Iris pigment epithelial cell (primary cell): ENCODE measurements at regions not wholly inside any gene's neighbourhood (a gene's known extent, or its start where the extent isn't known, plus 50 kb on each side); places are given as distances from the start of the nearest gene placed in this dataset.
A peak's percentile ranks its signal among the peaks of the same experiment; 100 is the strongest.

Experiments used
- DNase-seq: peaks from one replicate; pipeline ENCODE4 v3.0.0-alpha.2; 2011; ENCODE audit warnings: low read depth

DNA sequence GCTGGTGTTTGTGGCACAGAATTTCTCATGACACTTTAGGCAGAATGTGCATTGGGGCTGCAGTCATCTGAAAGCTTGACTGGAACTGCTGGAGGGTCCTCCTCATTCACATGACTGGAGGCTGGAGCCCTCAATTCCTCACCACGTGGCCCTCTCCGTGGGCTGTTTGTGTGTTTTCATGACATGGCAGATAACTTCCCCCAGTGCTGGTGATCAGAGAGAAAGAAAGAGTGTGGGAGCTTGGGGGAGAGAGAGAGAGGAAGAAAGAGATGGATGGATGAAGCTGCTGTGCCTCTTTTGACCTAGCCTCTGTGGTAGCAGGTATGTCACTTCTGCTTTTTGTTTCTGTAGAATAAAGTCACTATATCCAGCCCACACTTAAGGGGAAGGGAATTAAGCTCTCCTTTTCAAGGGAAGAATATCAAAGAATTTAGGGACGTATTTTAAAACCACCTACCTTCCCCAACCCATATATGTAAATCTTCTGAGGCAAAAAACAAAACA is 169.6 kb upstream of the IL12A start:
- no peak for DNase-seq

DNA sequence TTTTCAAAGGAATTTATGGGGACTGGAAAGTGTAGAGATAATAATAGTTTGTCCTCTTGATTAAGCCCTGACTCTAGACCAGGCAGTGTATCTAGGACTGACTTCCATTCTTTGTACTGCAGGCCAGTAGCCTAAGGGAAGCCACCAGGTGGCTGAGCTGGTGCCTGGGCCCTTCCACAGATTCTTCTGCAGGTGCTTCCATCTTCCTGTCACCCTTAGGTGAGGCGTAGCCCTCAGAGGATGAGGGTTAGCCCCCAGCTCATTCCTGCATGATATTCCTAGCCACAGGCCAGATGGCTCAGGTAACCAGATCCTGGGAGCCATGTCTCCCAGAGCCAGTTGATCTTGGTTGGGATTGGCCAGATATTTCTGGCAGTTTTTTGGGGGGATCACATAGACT is 169.0 kb upstream of the IL12A start:
- DNase-seq, result no peak

DNA sequence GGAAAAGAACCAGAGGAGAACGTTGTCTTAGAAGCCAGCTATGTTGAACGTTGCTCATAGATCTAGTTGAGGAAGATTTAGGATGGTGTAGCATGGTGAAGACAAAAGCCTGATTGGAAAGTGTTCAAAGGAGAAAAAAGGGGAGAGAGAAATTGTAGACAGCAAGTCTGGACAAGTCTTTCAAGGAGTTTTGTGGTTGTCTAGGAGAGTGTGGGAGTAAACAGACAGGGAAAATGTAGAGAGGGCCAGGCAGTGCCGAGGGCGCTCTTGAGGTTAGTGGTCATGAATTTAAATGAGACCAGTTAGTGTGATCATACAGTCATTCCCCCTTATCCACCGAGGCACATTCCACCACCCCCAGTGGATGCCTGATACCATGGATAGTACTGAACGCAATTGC is 167.5 kb upstream of the IL12A start:
- DNase-seq, result peak; percentile 44

DNA sequence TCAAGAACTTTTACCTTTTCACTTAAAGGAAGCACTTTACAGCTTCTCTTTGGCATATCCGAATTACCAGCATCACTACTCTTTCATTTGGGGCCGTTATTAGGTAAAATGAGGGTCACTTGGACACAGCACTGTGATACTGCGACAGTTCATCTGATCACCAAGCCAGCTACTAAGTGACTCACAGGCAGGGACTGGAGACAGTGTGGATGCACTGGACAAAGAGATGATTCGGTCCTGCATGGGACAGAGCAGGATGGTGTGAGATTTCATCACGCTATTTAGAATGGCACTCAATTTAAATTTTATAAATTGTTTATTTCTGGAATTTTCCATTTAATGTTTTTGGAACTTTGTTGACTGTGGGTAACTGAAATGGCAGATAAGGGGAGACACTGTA is 166.9 kb upstream of the IL12A start:
- no peak for DNase-seq

DNA sequence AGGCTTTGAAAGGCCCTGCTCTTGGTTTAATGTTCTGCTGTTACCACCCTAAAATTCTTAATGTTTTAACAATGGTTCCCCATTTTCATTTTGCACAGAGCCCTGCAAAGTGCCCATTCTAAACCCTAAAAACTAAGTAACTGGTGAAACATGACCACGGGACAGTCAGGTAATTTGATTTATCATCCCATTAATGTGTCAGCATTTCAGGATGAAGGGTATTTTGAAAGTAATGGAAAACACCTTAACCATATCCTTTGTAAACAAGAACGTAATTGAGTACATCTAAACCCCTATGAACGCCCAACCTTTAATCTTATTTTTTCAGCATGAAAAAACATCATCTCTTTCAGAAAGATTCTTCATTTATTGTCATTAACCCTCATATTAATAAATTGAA is 164.9 kb upstream of the IL12A start:
- no peak for DNase-seq

DNA sequence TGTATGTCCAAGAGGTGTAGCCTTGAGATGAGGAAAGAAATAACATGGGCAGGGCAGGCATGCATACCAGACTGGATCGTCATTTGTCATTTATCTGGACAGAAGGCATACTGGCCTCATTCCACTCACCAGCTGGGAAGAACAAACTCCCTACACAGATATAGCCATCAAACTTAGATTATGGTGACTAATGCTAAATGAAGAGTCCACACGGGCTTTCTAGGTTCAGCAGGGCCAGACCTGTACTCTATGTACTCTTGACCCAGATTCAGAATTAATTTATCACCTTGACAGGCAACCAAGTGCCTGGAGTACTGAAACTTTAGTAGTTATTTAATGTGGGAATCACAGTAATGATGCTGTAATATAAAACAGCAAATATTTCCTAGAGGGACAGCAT is 164.3 kb upstream of the IL12A start:
- peak; percentile 90 for DNase-seq

DNA sequence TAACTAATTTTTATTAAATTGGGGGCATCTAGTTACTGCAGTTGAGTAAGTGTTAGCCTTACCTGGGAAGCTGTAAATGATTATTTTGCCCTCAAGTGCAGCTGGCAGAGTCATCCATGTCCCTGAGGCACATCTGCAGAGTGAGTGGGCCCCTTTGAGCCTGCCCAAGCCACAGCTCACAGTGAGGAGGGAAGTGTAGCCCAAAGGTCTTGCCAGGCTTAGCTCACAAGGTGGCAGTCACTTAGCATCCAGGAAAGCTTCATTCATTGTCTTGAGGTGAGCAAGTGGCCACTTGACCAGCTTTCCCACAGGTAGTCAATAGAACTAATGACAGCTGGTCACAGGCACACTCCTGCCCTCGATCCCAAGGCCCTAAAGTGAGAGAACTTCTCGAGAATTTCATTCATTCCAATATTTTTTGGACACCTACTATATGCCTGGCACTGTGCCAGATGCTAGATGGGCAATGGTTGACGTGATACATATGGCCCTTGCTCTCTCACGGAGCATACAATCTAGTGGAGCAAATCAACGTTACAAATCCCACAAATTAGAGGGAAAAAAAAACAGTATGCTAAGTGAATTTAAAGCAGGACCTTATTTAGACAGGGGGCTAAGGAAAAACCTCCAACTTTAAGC is 163.3 kb upstream of the IL12A start:
- no peak for DNase-seq

DNA sequence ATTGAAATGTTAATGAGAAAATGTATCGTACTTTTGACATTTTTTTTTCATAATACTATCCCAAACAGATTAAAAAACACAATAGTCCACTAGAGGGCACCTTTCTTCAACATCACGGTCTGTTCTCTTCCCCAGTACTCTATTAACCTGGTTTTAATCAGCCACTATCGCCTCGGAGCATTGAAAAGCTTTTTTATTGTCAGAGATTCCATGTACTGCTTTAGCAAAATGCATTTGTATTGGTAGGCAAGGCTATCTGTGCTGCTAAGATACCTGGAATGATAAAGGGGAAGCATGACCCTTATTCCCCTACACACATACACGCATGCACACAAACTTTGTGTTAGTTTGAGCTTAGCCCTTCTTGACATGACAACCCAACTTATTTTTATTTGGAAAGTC is 160.1 kb upstream of the IL12A start:
- DNase-seq, result peak; percentile 73

DNA sequence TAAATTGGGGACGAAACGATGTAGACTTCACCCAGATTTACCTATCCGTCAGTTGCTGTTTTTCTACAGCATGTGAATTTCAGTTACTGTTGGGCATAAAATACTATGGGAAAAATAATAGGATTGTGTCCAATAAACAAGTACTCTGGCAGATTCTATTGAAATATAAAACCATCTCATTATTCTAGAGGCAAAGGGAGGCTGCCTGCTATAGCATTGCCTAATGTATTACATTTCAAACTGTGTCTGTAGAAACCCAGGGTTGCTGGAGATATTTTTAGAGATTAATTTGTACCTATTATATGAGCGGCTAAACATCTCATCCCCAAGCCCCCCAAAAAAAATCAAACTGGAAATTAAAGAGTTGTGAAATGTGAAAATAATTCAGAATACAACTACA is 159.6 kb upstream of the IL12A start:
- DNase-seq, result peak; percentile 40

DNA sequence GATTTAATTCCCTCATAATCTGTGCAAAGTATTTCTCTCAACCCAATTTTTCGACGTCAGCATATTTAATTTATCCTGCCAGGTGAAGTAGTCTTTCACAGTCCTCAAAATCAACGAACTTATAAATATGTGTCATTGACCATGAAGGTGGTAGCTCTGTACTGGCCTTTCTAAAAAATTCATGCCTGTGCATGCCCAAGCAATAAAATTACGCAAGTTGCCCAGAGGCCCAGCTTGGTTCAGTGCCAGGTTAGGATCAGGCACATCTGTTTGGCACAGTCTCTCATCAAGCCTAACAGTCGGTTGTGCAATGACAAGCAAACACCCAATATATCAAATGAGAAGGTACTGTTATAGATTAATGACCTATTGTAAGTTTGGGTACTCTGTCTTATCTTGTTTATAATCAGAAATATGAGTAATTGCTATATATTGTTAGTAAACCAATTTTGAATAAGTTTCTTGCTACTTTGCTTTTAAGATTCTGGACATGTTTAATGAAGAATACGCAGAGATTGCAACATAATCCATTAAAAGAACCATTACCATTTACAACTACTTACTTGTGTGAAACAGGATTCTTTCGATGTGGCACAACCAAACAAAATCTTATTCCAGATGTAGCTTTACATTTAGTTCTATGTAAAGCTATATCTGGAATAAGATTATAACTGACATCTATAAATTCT is 159.0 kb upstream of the IL12A start:
- peak; percentile 59 for DNase-seq

DNA sequence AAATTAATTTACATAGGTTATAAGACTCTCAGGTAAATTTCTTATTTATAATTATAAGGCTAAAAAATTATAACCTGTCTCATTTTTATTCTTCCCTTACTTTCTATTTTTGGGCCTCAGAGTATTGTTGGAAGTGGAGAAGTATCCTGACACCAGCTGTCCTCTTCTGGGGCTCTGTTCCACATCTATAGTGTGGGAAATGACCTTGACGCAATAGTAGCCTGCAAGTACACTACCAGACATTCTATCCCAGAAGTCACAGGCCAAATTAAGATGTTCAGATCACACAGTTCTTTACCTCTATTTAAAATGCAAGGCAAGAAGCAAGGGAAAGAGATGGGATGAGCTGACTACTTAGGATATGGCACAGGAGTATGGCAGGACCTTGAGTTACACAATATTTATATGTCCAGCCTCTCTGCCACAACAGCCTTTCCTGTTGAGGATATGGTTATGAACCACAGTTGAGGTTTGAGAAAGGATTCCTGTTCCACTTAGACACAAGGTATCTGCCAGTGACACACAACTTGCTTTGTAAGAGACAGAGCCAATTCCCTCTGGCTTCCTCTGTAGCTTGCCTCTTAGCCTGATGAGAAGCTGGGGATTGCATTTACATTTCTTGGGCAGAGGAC is 158.0 kb upstream of the IL12A start:
- peak; percentile 72 for DNase-seq

DNA sequence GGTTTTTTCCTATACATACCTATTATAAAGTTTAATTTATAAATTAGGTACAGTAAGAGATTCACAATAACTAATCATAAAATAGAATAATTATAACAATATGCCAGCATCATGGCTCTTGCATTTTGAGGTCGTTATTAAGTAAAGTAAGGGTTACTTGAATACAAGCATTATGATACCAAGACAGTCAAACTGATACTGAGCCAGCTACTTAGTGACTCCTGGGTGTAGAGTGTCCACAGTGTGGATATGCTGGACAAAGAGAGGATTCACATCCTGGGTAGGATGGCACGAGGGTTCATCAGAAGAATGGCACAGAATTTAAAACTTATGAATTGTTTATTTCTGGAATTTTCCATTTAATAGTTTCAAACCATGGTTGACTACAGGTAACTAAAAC is 157.2 kb upstream of the IL12A start:
- no peak for DNase-seq

DNA sequence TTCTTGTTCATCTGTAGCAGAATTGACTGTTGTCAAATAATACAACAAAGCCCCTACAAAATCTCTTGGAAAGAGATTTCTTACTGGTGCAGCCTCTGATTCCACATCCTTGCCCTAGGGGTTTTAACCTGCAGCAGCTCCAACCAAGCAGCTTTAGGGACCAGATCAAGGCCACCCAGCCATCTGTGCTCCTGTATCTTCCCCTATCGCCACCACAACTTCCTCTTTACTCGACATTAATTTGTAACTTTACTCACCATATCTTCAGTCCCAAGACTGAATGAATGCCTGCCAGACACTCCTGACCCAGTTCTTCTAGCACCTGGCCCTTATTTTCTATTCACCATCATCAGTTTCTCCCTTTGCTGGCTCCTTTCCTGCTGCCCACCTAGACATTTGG is 156.6 kb upstream of the IL12A start:
- no peak for DNase-seq

DNA sequence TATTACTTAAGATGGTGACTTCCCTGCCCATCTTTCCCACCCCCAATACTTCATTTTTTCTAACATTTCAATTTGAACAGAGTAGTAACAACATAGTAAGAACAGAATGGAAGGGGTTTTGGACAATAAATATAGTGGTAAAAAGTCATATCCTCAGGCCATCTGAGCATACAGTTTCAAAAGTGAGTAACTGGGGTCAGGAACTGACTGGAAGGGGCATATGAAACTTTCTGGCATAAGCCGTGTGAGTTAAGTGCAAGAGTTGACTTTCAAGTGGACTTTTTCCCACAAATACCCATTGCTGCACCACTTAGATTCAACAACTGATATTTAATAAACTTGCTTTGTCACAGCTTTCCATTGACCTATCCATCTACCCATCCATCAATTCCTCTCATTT is 153.5 kb upstream of the IL12A start:
- no peak for DNase-seq

DNA sequence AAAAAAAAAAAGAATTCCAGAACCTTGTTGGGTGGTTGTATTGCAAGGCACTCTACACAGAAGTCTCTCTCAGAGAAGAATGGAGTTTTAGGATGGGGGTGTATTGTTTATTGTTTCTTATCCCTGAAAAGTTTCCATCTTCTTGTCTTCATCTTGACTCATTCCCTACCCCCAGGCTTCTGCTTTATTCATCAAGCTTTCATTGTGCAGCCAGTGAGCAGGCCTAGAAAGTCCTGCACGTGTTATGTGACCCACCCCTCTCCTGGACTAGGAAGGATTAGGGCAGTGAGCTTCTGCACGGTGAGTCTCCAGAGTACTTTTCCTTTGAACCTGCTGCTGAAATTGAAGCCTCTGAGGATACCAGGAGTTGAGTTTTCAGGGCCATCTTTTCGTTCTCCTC is 150.9 kb upstream of the IL12A start:
- no peak for DNase-seq

DNA sequence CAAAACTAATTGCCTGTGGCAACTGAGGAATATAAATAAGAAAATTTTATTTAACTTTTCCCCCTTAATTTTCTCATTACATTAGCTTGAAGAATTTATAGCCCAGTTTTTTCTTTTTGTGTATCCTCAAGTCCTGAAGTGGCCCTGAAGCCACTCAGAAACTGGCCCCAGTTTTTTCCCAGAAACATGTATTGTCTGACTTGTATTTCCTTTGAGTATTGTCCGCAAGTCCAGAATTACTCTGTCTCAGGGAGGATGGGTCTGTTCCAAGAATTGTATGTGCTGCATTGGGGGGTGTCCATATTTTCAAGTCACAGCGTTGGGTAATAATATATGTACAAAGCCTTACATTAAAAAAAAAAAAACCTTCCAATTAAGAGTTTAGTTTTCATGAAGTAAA is 149.7 kb upstream of the IL12A start:
- DNase-seq, result no peak

DNA sequence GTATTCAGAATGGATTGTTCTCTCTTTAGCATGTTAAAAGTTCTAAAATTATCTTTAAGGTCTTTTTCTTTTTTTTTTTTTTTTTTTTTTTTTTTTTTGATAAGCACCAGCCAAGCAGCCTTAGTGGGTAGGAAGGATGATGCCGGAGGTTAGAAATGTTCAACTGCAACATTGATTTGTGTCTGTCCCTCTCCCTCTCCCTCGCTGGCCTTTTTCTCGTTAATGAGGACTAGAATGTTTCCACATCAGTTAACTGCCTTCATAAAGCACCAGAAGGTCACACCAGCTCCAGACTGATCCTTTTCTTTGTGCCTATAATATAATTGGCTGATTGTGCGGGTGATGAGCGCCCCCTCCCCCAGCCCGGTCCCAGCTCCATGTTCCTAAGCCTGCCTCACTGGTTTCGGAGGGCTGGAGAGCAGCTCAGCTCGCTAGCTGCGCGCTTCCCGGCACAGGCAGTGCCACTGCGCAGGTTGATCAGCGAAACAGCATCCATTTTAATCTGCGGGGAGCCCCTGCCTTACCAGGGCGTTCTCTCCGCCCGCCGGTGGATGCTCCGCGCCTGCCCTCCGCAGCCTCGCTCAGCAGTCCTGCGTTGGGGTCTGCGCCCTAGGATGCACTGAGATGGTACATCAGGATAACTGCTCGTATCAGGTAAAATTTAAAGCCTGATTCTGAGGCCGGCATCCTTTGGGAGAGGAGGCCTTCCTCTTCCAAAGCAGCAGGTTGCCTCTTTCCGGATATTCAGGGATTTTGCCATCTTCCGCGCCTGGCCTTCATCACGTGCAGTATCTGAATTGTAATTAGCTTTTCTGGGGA is 148.9 kb upstream of the IL12A start, which contains the start of gene SCHIP1:
SCHIP1 (plus strand) TSS at position 301 of the 819 bp plus-strand sequence.
- peak; percentile 71 for DNase-seq

DNA sequence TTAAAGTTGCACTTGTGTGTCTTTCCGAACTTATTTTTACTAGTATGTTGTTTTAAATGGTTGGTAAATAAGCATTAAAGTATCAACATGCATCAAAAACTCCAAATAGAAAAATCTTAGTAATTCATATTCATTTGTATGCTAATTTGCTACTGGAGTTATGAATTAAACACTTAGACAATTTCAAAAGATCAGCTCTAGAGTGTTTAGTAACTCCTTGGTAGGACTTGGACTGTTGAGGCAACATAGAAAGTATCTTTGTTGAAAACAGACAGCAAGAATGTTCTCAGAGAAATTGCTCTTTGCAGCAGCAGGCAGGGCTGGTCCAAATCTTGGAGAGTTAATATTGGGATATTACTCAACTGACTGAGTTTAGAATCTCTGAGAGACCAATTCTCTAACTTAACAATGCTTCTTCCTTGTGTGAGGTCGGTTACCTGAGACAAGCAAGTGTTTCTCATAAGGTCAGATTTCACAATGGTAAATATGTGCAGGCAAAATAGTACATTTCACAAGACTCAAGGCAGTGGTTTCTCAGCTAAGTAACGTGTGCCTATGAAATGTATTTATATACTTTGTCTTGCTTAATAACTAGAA is 147.8 kb upstream of the IL12A start:
- peak; percentile 94 for DNase-seq

DNA sequence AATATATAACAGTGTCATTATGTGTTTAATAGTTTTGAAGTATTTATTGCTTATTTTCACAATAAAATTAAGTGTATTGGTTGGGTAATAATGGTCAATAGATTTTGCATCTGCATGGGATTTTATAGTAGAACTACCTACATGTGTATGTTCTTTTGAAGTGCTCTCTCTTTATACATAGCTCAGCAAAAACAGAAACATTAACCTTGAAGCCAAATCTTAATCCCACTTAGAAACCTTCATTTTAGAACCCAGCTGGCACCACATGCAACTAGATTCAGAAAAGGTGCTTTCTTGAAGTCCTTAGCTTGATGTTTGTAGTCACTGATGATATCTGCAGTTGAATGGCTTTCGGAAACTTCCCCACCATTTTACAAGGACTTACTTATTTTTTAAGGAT is 146.9 kb upstream of the IL12A start:
- no peak for DNase-seq

DNA sequence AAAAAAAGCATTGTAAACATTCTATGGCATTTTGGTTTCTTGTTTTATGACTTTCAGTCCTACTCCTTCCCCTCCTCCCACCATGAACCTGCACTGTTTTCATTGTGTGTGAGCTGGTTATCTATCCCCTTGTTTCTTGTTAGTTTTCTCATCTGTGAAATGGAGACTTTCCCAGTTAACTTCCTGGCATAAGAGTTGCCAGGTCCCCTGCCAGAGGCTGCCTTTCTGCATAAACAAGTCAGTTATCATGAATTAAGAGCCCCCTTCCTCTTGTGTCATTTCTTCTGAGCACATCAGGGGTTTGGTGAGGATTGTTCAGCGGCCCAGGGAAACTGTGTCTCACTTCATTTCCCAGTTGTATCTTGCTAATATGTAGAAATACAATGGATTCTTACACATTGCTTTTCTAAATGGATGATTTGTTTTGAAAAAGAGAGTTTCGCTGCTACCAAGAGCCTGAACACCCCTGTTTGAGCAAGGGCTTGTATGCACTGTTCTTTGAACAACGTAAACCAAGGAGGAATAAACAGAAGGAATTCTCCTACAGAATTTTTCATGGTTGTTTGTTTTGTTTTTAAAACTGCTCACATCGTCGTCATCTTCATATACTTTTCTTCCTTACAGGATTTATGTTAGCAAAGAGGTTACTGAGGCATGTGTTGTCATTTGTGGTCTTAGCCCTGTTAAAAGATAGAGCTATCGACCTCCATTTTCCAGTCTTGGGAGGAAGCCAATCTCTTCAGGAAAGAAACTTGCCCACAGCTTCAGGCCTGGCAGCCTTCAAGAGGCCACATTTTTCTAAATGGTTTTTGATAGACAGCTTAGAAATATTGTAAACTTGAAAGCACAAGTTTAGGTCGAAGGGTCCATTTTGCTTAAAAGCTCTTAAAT is 144.6 kb upstream of the IL12A start:
- peak; percentile 77 for DNase-seq

DNA sequence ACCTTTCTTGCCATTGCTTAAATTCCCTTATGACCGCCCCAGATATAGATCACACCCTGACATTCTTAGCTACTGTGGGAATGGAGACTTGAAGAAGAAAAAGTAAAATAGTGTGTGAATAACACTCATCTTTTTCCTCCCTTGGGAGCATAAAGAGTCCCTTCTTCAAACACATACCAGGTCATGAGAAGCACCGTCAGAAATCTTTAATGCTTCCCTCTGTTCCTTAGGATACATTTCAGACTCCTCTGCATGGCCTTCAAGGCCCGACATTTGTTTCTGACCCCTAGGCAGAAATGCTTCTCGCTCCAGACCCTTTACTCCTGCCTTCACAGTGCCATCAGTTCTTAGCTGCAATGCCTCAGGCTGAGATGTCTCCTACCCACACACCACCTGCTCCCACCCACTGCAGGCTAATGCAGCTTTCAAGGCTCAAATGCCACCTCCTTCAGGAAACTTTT is 143.8 kb upstream of the IL12A start:
- DNase-seq, result peak; percentile 66
